Fibroblast of peridontal ligament (primary cell): ENCODE measurements at regions not wholly inside any gene's neighbourhood (a gene's known extent, or its start where the extent isn't known, plus 50 kb on each side); places are given as distances from the start of the nearest gene placed in this dataset.
A peak's percentile ranks its signal among the peaks of the same experiment; 100 is the strongest.

ENCODE experiments used
- DNase-seq: peaks from one replicate; pipeline ENCODE4 v3.0.0-alpha.2; 2010; ENCODE audit errors: extremely low read depth

DNA sequence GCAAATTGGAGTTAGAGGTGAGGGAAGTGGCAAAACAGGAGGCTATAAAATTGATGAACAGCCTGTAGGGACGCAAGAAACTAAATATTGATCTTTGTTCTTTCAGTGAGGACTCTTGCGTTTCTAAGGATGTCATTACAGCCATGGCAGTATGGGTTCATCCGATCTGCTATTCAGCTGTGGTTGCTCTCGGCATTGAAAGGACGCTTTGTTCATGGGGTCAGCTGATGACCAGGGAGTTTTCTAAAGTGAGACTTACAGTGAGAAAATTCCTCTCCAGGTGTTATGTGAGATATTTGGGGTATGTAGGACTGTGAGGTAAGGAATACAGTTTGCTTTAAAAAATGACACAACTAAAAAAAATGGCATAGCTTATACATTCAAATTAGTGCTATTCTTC is 52.7 kb upstream of the PELI1 start:
- no peak for DNase-seq

DNA sequence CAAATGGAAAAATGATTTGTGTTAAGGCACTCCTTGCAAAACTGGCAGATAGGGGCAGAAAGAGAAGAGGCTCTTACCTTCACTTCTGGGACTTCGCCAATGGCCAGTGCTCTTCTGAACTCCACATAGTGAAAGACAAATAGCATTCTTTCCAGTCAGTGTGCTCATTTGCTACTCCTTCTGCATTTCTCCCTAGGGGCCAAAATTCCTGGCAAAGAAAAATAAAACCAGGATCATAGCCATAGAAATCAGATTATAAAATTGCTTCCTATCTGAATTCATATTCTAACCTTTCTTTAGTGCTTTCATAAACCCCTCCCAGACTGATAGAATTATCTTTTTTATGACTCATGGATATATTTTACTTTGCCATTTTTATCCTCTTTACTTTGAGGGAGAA is 56.9 kb upstream of the PELI1 start:
- peak; percentile 34 for DNase-seq

DNA sequence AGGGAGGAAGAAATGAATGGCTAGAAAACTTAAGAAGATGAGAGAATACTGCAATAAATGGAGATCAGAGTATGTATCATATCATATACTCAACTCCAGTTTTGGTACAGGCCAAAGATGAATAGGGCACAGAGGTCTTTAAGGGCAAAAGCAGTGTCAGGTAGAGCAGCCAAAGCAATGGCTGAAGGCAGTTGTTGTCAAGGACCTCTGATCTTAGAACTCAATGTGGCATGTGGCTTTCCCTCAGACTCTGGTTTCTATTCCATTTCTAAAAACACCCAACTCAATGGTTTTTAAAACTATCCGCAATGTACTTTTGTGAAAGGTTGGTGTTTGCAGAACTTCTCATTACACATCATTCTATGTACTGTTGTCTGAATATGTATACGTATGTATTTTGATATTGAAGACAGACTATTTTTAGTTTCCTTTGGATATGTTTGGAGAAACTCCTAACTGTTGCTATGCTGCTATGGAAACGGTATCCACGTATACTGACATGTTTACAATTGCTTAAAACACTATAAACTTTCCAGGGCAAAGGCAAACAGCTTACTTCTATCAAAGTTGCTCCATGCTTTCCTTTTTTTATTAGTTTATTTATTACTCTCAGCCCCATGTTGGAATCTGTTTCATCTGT is 58.1 kb upstream of the PELI1 start:
- peak; percentile 70 for DNase-seq

- peak; percentile 37 for DNase-seq
Observed at GRCh38 chr2:64203131-64203857, 59.1 kb upstream of the PELI1 start.

GRCh38 chr2:64203858-64204632 is 59.8 kb upstream of the PELI1 start:
- peak; percentile 52 for DNase-seq

DNA sequence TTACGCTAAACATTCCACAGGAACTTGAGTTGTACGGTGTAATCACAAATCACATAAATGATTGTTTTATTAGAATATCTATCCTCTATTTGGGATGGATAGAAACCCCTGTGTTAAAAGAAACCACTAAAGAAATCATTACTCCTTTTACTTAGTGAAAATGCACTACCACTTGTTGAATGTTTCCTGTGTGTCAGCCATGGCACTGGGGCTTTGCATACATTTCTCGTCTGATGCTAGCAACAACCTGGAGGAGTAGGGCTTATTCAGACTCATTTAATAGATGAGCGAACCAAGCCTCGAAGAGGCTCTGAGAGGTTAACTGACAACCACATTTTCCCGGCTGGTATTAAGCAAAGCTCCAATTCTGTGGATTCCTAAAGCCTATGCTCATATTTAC is 60.5 kb upstream of the PELI1 start:
- DNase-seq: no peak

DNA sequence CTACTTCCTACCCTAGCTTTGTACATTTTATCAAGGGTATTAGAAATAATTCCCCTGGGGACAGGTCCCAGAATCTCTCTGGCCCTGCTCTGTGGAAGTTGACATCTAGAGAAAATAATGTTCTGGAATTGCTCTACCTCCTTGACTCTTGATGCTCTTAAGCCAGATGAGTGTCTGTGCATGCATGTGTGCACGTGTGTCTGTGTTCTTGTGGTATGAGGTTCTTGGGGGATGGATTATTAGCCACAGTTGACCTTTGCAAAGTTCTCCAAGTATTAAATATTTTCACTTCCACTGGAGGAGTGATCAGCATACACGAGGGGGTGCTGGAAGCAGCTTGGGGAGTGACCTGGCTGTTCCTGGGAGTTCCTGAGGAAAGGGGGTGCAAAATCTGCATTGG is 61.2 kb upstream of the PELI1 start:
- no peak for DNase-seq

- DNase-seq: no peak
Observed at GRCh38 chr2:64207573-64207972, 63.4 kb upstream of the PELI1 start.

- no peak for DNase-seq
Observed at GRCh38 chr2:64210816-64211215, 66.6 kb upstream of the PELI1 start.

GRCh38 chr2:64211276-64211921 is 67.2 kb upstream of the PELI1 start:
- DNase-seq: no peak

DNA sequence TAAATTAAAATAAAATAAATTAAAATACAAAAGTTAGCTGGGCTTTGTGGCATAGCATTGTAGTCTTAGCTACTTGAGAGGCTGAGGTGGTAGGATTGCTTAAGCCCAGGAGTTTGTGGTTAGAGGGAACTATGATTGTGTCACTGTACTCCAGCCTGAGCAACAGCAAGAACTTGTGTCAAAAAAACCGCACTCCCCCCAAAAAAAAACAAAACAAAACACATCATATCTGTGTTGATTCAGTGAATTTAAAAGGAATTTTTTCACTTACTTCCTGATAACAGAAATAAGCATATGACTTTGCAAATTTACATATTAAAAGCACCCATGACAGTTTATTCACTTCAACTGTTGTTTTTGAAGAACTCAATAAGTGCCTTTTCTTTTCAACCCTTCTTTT is 68.1 kb upstream of the PELI1 start:
- peak; percentile 66 for DNase-seq

DNA sequence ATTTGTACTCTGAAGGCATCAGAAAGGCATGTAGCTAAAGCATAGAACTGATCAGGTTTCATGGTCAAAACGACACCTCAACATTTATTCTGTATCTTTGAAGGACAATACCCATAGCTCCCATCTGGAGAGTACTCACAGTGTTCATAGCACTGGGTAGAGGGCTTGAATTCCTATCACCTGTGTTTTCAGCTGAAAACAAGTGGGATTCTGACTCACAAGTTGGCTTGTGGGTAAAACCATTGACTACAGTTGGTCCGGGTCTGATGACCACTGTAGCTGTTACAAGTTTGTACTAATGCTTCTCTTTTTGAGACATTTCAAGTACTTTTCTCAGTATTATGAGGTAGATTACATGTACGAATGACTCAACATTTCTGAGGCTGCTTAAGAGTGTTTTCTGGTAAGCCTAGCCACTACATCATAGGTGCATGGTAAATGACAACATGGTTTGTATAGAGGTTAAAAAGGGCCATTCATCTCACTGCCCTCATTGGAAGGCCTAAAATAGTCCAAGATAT is 68.6 kb upstream of the PELI1 start:
- no peak for DNase-seq

DNA sequence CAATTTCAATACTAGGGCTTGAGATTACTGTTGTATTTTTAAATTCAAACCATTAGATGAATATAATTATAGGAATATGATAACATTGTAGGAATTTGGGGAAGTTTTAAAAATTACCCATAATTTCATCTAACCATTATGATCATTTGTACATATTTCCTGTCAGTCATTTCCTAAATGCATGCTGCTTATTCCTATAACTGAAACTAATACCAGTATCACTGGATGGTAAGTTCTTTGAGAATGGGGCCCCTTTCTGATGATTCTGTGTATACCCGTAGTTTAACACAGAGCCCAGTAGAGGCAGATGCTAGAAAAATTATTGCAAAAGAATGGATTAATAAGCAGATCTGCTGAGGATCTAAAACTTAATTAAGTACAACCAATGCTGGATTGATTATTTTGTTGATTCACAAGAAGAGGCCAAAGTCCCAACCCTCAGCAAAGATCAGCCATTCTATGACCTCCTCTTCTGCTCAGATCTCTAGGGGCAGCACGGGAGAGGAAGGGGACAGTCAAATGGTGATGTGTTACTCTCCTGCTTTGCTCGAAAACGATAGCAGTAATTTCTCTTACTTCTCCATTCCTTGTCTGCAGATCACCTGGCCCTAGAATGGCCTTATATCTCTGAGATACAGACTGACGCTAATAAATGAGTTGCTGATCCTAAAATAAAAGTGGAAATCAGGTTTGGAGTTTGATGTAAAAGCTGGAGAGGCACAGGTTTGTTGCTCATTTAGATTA is 69.5 kb upstream of the PELI1 start:
- no peak for DNase-seq

DNA sequence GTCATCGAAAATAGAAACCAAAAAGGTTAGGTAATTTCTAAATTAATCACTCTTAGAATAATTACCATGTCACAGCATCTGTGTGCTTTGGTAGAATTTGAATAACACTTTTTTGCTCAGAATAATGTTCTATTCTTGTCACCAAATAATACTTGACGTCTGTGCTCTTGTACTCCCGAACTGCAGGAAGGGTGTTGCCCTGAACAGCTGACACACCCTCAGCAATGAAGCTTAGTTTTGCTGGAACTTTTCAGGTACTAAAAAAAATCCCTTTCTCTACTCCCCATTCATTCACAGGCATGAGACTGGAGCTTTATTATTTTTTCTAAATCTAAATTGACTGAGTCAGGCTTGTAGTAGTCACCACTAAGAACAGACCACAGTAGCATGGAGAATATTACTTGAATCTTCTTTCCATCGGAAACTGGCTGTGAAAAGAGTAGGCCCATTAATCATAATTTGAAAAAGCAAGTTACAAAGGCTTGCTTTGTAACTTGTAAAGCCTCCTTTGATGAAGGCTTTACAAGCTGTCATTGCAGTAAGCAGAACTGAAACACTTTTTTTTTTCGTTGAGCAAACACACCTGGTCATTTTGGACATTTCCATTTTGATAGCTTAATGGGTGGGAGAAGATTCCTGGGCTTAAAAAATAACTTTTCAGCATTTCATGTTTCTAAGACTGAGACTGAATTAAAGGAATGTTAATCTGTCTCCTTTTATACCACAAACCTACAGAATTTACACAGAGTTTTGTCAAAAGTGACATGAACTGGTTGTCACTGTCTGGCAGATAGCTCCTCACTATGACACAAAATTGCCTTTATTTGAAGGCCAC is 70.3 kb upstream of the PELI1 start:
- no peak for DNase-seq

- no peak for DNase-seq
Observed at GRCh38 chr2:64217198-64217869, 73.1 kb upstream of the PELI1 start.

GRCh38 chr2:64218137-64218802 is 74.0 kb upstream of the PELI1 start:
- no peak for DNase-seq

GRCh38 chr2:64219149-64219548 is 74.9 kb upstream of the PELI1 start:
- no peak for DNase-seq

DNA sequence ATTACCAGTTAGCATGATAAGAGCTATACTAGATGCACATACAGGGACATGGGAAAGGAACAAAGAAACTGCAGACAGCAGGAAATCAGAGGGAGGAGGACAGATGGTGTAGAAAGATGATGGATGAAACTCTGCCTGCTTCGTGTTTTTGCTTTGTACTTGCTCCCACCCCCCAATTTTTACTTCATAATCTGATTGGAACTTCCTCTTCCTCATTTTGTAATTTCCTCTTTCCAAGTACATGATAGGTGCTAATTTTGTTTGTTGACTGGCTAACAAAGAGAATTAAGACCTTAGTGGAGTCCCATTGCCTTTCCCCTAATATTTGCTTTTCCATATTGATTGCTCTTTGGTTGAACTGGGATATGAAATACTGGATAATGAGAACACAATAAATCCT is 76.0 kb upstream of the PELI1 start:
- no peak for DNase-seq

GRCh38 chr2:64220894-64221617 is 76.8 kb upstream of the PELI1 start:
- DNase-seq: peak; percentile 28
